CD4-positive, alpha-beta T cell treated with Interleukin-4 for 4 hours (primary cell): ENCODE measurements at regions not wholly inside any gene's neighbourhood (a gene's known extent, or its start where the extent isn't known, plus 50 kb on each side); places are given as distances from the start of the nearest gene placed in this dataset.

ENCODE experiments used
- DNase-seq: peaks from one replicate; pipeline ENCODE4 v3.0.0-alpha.2; 2020

DNA sequence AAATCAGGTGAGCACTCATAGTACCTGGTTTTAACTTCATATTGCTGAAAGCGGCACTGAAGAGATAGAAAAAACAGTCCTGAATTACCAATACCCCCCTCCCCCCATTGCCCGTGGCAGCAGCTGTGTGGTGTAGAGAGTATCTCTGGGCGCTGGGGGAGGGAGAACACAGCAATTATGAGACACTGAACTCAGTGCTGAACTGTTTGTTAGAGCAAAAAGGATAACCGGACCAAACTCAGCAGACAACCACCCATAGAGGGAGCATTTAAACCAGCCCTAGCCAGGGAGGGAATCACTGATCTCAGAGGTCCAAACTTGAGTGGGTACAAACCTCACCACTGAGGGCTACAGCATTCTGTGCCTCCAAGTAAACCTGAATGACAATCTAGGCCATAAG, 457.4 kb upstream of the TEX13C start:
- no peak for DNase-seq

DNA sequence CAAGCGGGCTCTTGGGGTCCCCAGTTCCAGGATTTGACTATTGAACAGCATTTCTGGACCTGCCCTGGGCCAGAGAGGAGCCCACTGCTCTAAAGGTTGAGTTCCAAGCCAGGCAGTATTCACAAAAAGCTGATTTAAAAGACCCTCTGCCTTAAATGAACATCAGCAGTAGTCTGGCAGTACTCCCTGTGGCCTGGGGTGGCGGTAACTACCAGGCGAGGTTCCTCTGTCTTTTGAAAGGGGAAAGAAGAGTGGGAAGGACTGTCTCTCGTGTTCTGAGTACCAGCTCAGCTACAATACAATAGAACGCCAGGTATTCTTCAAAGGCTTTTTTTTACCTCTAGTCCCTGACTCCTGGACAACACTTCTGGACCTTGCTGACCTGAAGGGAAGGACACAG, 456.4 kb upstream of the TEX13C start:
- DNase-seq, result no peak

DNA sequence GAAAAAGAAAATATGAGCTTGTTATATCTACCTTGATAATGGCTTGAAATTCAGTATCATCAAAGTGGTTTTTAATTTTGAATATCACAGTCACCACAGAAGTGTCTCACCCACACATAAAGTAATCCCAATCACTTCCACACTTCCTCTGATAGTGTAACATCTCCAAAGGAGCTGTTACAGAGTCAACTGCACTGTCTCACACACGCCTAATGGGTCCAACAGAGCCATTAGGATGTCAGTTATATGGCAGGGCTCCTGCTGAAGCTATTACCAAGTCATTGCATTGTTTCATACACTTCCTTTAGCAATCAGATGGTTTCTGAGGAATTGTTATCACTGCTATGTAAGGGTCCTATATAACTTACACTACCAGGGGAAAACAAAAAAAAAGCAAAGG, 432.1 kb upstream of the TEX13C start:
- no peak for DNase-seq

DNA sequence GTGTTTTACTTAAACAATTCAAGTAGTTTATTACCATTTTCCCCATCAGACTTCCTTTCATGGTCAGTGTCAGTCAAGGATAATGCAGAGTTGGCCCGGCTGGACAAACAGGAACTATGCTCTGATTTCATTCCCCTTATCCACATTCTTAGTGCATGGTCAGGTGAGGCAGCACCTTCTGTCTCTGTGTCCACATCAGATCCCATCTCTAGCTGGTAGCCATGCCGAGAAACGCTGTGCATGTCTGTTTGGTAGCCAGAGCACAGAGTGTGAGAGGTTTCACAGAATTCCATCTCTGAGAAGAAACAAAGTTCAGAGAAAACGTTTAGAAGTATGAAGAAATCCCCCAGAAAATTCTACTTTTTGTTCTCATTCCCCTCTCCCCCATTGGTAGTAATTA, 423.7 kb upstream of the TEX13C start:
- DNase-seq, result no peak

DNA sequence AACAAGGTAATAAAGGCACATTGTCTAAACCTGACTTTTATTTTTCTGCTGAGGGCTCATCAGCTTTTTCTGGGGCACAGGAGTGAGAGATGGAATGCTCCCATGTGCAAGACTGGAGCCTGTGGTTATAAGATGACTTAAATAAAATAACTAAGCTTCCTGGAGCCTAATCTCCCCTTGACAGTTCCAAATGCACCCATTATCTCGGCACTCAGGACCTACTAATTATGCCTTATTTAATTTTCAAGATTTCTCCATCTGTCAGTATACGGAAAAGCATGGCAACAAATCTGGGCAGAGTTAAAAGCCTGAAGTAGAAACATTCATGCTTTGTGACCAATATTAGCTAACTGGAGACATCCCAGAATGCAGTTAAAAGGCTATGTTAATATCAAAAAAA, 416.7 kb upstream of the TEX13C start:
- DNase-seq, result no peak

DNA sequence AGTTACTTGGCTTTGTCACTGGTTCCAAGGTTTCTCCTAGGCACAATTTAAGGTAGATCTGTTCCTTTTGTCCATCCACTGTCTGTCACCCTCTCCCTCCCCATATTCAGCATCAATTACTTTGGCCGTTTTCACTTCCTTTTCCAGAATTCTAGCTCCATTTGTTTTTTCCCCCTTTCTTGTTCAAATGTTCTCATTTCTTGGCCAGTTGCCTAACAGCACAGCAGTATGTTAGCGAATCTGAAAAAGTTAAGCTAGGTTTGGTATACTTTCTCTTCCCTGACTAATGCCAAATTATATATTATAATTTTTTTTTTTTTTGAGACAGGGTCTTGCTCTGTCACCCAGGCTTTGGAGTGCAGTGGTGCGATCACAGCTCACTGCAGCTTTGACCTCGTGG, 409.1 kb upstream of the TEX13C start:
- DNase-seq, result no peak

DNA sequence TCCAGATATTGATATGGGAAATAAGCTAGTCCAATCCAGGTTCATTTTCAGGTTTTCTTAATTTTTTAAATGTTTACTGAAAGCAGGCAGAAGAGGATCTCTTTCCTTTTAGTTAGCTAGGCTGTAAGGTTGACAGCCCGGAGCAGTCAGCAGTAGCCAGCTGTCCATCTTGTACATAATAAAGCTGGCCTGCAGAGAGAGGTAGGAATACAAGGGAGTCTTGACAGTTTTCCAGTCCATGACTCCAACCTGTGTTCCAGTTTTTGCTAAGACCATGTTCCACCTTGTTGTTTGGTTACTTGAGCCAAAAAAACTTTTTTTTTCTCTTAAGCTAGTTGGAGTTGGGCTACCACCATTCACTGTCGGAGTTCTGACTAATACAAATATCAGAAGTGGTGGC, 402.7 kb upstream of the TEX13C start:
- DNase-seq, result no peak

DNA sequence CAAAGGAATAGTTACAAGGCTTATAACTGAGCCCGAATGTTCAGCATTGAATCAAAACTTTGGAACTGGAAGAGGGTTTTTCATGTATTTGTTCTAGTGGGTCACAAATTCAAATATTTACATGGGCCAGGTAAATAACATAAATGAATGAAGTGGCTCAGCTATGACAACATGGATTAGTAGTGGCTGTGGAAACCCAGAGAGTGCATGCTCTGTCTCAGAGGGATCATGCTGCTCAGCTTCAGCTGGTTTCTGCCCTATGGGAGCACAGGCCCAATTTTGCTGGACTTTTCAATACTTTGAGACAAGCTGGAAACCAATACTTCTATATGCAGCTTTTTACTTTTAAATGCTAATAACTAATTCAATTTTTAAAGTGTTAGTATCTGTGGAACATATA, 394.0 kb upstream of the TEX13C start:
- no peak for DNase-seq

DNA sequence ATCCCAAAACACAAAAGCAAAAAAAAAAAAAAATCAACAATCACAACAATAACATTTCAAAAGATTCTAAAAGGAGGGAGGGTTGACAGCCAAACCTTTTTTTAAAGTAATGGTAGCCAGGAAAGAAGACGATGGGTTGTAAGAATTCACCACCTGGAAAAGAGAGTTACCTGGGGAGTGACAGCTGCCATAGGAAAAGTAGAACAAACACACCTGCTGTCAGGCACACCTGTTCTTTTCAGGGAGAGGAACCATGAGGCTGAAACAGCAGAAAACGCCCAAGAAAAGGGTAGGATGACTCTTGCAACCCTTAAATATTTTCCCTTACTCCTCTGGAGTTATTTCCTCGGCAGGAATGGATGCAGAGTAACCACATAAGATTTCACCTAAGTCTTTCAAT, 388.4 kb upstream of the TEX13C start:
- DNase-seq, result no peak

DNA sequence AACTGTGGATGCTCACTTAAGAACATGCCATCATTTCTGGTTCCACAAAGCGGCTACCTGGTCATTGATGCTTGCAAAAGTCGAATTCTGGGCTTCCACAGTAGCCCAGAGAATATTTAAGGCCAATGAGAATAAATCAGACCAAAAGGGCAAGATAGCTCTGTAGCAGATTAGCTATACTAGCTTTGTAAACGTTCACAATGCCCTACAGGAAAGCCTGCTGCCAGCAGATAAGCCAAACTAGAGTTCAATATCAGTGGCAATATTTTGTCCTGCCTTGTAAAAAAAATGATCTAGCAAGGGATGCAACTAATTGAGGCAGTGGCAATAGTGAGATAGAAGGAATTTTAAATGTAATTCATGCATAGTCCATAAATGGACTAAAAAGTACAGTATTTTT, 387.7 kb upstream of the TEX13C start:
- no peak for DNase-seq

DNA sequence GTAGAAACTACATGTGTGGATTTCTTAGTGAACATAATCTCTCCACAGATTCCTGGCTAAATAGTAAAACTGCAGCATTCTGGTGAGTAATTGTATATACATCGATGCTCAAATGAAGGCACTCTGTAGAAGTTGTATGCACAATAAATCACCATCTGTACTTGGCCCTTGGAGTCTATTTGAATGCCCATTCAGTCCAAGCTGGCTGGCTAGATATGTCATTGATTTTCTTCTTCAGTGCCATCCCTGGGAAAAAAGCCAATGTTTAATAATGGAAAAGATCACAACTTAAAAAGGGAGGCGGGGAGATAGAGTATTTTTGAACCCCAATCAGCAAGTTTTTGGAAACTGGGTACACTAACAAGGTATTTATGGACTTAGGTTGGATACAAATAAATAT, 381.0 kb upstream of the TEX13C start:
- DNase-seq, result no peak

DNA sequence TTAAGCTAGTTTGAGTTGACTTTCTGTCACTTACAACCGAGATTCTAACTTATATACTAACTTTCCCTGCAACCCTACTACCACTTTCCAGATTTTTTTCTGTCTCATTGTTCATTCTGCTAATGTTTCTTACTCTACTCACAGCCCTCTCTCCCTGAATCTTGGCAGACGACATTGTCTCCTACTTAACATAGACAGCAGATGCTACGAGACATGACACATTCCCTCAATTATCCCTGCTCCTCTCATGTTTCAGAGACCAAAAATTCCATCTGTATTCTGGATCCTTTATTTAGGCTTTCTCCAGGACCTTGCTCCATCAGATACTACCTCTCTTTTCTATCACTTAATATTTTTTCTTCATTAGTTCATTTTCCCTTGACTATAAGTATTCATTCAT, 379.1 kb upstream of the TEX13C start:
- DNase-seq, result no peak

DNA sequence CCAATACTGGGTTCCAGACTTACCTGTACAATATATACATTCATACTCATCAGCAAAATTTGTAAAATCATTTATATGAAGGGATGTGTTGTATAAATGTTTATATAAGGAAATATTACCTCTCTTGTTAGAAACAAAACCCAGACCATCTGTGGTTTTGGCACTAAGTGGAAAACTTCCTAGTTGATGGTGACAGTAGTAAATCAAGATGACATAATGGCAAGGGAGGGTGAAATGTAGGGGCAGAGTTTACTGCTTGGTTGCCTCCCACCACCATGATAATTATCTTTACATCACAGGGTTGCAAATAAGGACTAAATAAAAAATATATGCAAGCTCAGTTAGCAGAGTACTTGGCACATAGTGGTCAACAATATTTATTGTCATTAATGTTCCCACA, 365.3 kb upstream of the TEX13C start:
- no peak for DNase-seq

DNA sequence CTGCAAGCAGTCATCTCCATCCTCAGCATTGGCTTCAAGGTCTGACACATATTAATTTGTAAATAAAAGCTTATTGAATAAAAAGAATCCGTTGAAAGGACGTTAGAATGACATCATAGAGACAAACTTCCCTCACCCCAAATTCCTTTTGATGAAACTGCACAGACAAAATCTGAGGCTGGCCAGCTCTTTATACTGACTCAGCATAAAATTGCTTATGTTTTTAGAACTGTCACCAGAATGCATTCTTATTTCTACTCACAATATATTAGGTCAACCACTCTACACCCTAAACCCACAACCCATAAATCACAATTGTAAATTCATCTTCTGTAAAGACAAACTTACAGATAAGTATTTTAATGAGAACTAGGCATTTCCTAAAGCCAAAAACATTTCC, 359.2 kb upstream of the TEX13C start:
- DNase-seq, result no peak

DNA sequence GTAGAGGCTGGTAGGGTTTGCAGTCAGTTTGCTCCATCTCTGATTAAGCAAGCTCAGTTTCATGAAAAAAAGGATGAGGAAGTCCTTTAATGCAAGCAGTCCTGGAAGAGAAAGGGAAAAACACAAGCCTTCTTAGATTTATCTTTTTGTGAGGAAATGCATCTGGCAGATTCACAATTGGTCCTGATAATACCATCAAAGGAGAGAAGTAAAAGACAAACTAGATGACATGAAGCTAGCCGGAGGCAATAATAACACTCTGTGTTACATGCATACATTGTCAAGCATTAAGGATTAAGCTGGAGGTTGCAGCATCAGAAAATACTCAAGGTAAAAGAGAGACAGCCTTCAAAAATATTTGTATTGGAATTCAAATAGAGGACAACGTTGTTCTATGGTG, 356.0 kb upstream of the TEX13C start, which contains the start of gene TENM1:
Gene TENM1 (minus strand): TSS at position 101 of the 400 bp plus-strand sequence.
- DNase-seq, result no peak

DNA sequence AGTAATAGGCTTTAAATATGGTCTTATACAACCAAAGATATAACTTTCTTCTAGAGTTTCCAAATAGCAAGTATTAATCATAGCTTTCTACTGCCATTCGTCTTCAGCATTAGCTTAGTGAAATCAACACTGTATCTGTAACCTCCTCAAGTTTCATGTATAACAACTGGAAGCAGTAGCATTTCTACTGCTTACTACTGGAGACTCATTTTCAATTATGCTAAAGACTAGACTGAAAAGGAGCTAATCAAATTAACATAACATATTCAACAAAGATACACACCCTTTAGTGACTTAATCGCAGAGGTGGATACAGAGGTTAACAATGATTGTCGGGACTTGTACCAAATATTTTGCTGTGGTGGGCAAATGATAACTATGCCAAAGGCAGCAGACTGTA, 344.2 kb upstream of the TEX13C start:
- DNase-seq, result no peak

DNA sequence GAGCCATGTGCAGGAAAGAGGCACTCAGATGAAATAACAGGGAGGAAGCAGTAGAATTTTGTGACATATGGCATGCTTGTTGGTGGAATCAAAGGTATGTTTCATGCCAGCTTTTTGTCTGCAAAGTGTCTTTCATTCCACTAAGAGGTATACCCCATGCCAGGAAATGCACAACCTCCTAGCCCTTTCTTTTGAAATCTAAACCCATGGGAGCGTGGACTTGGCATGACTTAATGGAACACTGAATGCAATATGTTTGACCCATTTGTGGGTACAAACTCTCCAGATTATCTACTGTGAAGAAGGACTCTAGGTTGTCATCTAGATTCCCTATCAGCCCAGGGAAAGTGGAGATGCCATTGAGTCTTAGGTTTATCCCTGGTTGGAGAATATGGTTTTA, 338.3 kb upstream of the TEX13C start:
- no peak for DNase-seq

DNA sequence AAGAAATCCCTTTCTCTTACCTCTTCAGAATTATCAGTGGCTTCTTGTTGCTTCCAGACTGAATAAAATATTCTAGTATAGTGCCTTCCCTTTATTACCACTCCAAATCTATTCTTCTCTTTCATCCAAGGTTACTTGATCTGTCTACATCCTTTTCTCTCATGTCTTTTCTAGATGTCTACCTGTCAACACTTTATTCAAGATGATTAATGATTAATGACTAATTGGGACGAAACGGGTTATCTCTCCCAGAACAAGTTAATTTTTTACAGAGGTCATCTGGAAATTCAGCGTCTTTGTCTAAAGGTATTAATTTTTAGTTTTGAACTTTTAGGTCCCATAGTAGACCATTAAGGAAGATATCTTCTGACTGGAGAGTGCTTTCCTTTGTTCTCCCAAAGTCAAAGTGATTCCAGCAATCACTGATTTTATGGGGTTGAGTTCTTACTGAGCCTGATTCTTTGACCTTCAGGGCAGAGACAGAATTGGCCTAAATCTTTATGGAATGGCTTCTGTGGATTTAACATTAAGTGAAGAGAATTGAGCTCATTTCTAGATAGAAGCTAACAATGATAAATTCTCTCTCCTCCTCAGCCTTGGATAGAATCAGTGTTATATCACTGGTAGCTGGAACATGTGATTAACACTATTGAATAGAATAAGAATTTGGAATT, 335.4 kb upstream of the TEX13C start:
- DNase-seq, result no peak

DNA sequence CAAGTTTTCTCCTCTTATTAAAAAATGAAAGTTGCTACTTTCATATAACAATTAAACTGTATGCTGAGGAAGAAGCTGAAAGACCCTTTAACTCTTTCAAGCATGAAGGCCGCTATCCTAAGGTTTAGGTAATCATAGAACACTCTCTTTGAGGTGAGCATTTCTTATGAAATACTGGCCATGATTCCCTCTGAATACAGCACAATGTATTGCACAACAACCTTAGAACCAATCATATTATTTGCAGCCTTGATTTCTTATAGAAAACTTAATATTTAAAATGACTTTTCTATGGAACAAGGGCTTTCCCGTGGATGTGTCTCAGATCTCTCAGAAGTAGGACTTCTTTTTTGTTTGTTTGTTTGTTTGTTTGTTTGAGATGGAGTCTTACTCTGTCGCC, 333.4 kb upstream of the TEX13C start:
- DNase-seq, result no peak

DNA sequence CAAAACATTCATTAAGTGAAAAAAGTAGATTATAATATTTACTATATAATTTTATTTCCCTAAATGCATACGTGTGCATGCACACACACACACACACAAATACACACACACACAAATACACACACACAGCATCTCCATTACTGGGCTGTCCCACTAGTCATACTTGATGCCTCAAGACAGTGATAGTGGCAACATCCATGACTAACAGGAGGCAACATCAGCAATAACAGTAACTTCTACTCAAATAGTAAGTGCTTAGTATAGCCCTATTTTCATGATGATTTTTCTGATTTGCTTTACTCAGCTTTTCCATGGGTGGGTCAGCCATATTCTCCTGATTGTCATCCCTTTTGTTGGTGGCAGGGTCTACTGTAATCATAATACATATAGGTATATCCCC, 325.9 kb upstream of the TEX13C start:
- no peak for DNase-seq

DNA sequence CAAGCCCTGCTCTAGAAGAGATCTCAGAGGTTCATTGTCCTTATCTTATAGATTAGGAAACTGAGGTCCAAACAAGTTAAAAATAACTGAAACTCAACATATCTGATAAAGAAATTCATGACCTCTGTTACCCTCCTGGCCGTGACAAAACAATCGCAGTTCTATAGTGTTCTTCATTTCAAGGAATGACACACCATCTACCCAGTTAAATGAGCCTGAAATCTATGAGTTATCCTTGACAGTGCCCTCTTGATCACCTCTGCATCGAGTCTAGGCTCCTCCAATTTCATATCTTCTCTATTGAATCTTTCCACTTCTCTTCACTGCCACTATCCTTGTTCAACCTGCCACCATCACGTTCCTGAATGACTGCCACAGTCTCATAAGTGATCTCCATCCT, 325.3 kb upstream of the TEX13C start:
- no peak for DNase-seq

DNA sequence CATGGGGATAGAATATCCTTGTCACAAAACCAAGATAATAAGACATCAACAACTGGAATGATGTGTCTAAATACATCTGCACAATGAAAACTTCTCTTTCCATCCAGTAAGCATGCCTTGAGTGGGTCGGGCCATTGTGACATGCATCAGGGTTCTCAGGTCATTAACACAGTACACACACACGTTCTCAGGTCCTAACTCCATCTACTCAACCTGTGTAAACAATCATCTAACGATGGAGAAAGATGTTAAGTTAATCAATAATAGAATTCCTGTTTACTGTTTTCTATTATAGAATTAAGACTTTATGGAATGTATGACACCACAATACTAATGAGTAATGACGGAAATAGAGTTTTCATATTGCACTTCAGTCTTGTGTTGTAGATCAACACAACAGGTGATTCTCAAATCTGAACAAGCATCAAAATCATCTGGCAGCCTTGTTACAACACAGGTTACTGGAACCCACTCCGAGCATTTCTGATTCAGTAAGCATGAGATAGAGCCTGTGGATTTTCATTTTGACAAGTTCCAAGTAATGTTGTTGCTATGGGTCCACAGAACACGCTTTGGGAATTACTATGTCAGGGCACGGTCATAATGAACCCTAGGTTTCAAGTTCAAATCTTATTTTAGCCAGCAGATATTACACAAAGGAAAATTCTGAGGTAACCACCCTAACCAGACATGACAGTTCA, 315.8 kb upstream of the TEX13C start:
- DNase-seq, result no peak

DNA sequence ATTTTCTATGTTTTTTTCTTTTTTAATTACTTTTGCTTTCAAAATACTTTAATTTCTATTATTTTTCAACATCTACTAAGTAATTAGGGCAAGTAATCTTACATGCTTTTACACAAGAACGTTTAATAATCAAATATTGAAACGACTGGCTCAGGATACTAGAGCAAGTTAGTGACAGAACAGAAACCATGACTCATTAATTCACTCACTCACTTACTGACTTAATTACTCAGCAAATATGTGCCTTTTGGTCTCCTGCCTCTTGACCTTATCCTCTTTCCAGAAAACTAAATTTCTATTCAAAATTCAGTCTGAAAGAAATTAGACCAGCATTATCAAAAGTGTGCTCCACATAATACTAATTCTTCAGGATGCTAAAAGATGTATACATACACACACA, 314.9 kb upstream of the TEX13C start:
- DNase-seq, result no peak

DNA sequence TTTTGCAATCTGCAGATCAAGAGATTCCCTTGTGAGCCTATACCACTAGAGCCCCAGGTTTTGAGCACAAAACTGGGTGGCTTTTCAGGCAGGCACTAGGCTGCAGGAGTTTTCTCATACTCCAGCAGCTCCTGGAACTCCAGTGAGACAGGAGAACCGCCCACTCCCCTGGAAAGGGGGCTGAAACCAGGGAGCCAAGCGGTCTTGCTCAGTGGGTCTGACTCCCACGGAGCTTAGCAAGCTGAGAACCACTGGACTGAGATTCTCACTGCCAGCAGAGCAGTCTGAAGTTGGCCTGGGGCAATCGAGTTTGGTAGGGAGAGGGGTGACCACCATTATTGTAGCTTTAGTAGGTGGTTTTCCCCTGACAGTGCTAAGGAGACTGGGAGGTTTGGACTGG, 313.8 kb upstream of the TEX13C start:
- no peak for DNase-seq

DNA sequence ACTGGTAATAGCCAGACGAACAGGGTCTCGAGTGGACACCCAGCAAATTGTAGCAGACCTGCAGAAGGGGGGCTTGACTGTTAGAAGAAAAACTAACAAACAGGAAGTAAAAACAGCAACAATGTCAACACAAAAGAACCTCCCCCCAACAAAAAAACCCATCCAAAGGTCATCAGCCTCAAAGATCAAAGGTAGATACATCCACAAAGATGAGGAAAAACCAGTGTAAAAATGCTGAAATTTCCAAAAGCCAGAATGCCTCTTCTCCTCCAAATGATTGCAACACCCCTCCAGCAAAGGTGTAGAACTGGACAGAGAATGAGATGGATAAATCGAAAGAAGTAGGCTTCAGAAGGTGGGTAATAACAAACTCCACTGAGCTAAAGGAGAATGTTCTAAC, 313.0 kb upstream of the TEX13C start:
- no peak for DNase-seq
